ENCODE measurements at regions not wholly inside any gene's neighbourhood (a gene's known extent, or its start where the extent isn't known, plus 50 kb on each side); places are given as distances from the start of the nearest gene placed in this dataset.

DNA sequence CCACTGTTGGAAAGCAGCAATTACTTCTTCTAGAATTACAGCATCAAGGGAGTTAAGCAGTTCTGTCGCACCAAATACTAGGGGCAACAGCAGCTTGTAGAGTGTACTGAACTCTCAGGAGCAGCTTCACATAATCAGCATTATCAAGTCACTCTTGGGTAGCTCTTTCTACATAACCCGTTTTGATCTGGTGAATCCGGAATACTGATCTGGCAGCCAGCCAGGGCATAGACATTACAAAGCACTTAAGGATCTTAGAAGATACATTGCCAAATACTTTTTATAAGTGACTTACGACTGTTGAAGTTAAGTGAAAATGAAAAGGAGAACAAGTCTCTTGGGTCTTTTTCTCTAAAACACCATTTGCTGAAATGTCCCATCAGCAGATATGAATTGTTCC, 73.2 kb upstream of the NETO1 start:
- Histone ChIP-seq H2AFZ (ENCODE audit: low read depth, low read length, poor library complexity, severe bottlenecking) (no peak overlapping the region), H3K79me2 (ENCODE audit: insufficient read depth, low read length) (no peaks in the 10 kb centered on the region), H3K27me3 (ENCODE audit: insufficient read depth, low read length) (no peaks in the 10 kb centered on the region), H3K9me2 (ENCODE audit: insufficient read depth) (no peaks in the 10 kb centered on the region), H3K27ac (ENCODE audit: low read depth, low read length) (no peak overlapping the region), H3K4me1 (ENCODE audit: control insufficient read depth in 1 of 2, insufficient read depth in 2 of 2, low read length in 2 of 2) (no peaks in the 10 kb centered on the region), H3K9ac (ENCODE audit: low read length) (no peak overlapping the region), H3K4me3 (replicated peaks in 1 of 2; ENCODE audit: low read depth in 1 of 2, low read length in 2 of 2) (no peak overlapping the region), H3K36me3 (ENCODE audit: control insufficient read depth in 1 of 2, insufficient read depth in 2 of 2, low read length in 2 of 2) (no peaks in the 10 kb centered on the region), H3K9me3 (ENCODE audit: control insufficient read depth in 1 of 2, insufficient read depth in 1 of 2, low read depth in 1 of 2, low read length in 2 of 2) (peaks cover 24 to 25% of the 10 kb centered on the region in 2 experiments; a peak in 3 of 4 replicates), H4K20me1 (ENCODE audit: insufficient read depth) (no peaks in the 10 kb centered on the region), H3K4me2 (ENCODE audit: low read length) (no peak overlapping the region)
- ChIA-PET CTCF (no interaction called here), POLR2A (no interaction called here), RAD21 (ENCODE audit: low non-redundant PET in 1 of 2, low total read pairs in 2 of 2, uncharacterized antibody in 2 of 2, unreplicated experiment in 2 of 2) (no interaction called here)
- intact Hi-C loops (cut with micrococcal nuclease), result no loop called here
- DNase-seq (ENCODE audit: low read depth, low spot score), result no peak
- TF ChIP-seq CBX3 (IDR thresholded peaks at IDR 0.05; ENCODE audit: low read depth) (no peak), EZH2phosphoT487 (IDR thresholded peaks at IDR 0.05; ENCODE audit: borderline replicate concordance) (no peak)
- no TSS peak for BruUV-seq (replicated peaks)
- ATAC-seq, result no peak

DNA sequence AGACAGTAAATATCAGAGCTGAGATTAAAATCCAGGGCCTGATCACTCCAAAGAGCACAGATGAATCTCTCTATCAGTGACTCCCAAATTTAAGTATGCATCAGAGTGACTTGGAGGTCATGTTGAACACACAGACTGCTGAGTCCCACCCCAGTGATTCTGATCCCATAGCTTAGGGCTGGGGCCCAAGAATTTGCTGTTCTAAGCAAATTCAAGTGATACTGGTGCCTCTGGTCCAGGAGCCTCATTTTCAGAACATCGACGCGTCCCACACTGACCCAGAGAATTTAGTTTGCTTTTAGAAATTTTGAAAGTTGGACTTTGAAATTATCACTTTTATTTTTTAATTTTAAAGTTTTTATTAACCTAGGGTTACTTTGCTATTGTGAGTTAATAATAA, 72.7 kb upstream of the NETO1 start:
- ATAC-seq, result no peak
- no peak for TF ChIP-seq ZNF274 (IDR thresholded peaks at IDR 0.05; ENCODE audit: low read depth, low read length)
- TF ChIP-seq POLR2A (IDR thresholded peaks at IDR 0.05; ENCODE audit: borderline replicate concordance, extremely low read depth, insufficient read depth, insufficient read length), result no peak
- TF ChIP-seq JUND (IDR thresholded peaks at IDR 0.05), result no peak
- TF ChIP-seq, protein P1, sequence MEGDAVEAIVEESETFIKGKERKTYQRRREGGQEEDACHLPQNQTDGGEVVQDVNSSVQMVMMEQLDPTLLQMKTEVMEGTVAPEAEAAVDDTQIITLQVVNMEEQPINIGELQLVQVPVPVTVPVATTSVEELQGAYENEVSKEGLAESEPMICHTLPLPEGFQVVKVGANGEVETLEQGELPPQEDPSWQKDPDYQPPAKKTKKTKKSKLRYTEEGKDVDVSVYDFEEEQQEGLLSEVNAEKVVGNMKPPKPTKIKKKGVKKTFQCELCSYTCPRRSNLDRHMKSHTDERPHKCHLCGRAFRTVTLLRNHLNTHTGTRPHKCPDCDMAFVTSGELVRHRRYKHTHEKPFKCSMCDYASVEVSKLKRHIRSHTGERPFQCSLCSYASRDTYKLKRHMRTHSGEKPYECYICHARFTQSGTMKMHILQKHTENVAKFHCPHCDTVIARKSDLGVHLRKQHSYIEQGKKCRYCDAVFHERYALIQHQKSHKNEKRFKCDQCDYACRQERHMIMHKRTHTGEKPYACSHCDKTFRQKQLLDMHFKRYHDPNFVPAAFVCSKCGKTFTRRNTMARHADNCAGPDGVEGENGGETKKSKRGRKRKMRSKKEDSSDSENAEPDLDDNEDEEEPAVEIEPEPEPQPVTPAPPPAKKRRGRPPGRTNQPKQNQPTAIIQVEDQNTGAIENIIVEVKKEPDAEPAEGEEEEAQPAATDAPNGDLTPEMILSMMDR (IDR thresholded peaks at IDR 0.05 in 2 of 3, conservative IDR thresholded peaks at IDR 0.05 in 1 of 3; ENCODE audit: borderline replicate concordance in 1 of 3, insufficient read depth in 1 of 3, low read depth in 2 of 3, low read length in 2 of 3), result no peak
- TF ChIP-seq FOSL1 (IDR thresholded peaks at IDR 0.05; ENCODE audit: low read depth), result no peak
- TF ChIP-seq EZH2 (IDR thresholded peaks at IDR 0.05), result no peak
- TF ChIP-seq SP1 (IDR thresholded peaks at IDR 0.05; ENCODE audit: low read depth), result no peak
- TF ChIP-seq ZFX (IDR thresholded peaks at IDR 0.05), result no peak
- POLR2A ChIA-PET, result no interaction called here
- BruUV-seq (replicated peaks), result no TSS peak
- peaks cover 24 to 25% of the 10 kb centered on the region in 2 experiments; a peak in 3 of 4 replicates for H3K9me3 ChIP-seq (ENCODE audit: control insufficient read depth in 1 of 2, insufficient read depth in 1 of 2, low read depth in 1 of 2, low read length in 2 of 2)
- no peak overlapping the region for H3K9ac ChIP-seq (ENCODE audit: low read length)
- no peak overlapping the region for H3K27ac ChIP-seq (ENCODE audit: low read depth, low read length)
- RAD21 ChIA-PET (ENCODE audit: low non-redundant PET in 1 of 2, low total read pairs in 2 of 2, uncharacterized antibody in 2 of 2, unreplicated experiment in 2 of 2), result no interaction called here
- no peak for DNase-seq (ENCODE audit: low read depth, low spot score)
- H4K20me1 ChIP-seq (ENCODE audit: insufficient read depth), result no peaks in the 10 kb centered on the region
- H3K9me2 ChIP-seq (ENCODE audit: insufficient read depth), result no peaks in the 10 kb centered on the region
- no peaks in the 10 kb centered on the region for H3K4me1 ChIP-seq (ENCODE audit: control insufficient read depth in 1 of 2, insufficient read depth in 2 of 2, low read length in 2 of 2)
- no peak overlapping the region for H2AFZ ChIP-seq (ENCODE audit: low read depth, low read length, poor library complexity, severe bottlenecking)
- no peak overlapping the region for H3K4me2 ChIP-seq (ENCODE audit: low read length)
- intact Hi-C loops (cut with micrococcal nuclease), result no loop called here
- no peak overlapping the region for H3K4me3 ChIP-seq (replicated peaks in 1 of 2; ENCODE audit: low read depth in 1 of 2, low read length in 2 of 2)
- H3K27me3 ChIP-seq (ENCODE audit: insufficient read depth, low read length), result no peaks in the 10 kb centered on the region
- H3K79me2 ChIP-seq (ENCODE audit: insufficient read depth, low read length), result no peaks in the 10 kb centered on the region
- H3K36me3 ChIP-seq (ENCODE audit: control insufficient read depth in 1 of 2, insufficient read depth in 2 of 2, low read length in 2 of 2), result no peaks in the 10 kb centered on the region
- CTCF ChIA-PET, result no interaction called here
